ENCODE measurements at regions not wholly inside any gene's neighbourhood (a gene's known extent, or its start where the extent isn't known, plus 50 kb on each side); places are given as distances from the start of the nearest gene placed in this dataset.

DNA sequence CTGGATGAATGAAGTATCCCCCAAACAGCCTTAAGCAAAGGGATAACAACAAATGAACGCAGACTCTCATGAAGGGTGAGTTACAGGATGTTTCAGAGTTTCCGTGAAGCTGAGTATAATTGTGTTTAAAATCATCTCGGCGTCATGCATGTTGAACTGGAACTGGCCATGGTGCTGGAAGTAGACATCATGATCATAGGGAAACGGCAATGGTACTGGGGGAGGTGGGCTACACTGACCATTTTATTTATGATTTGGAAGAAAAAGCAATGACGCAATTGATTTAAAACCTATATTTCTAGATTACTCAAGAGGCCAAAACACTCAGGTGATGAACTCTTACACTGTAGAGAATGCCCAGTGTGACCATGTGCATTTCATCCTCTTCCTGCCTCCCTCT is 387.9 kb upstream of the MYT1L start:
- no peak for DNase-seq
- peaks cover 9% of the 10 kb centered on the region for H3K9me3 ChIP-seq
- intact Hi-C loops (cut with DNase I, micrococcal nuclease), result no loop called here
- no peak overlapping the region for H3K4me3 ChIP-seq
- no peak for TF ChIP-seq CTCF (IDR thresholded peaks at IDR 0.05)
- no peak for ATAC-seq
- H3K4me1 ChIP-seq (ENCODE audit: low read depth), result no peaks in the 10 kb centered on the region
- no peaks in the 10 kb centered on the region for H3K36me3 ChIP-seq (ENCODE audit: low read depth)

- no peak for TF ChIP-seq CTCF (IDR thresholded peaks at IDR 0.05)
- Histone ChIP-seq H3K9me3 (peaks cover 6% of the 10 kb centered on the region), H3K4me3 (no peak overlapping the region), H3K4me1 (ENCODE audit: low read depth) (no peaks in the 10 kb centered on the region), H3K36me3 (ENCODE audit: low read depth) (no peaks in the 10 kb centered on the region)
- DNase-seq (no peak), ATAC-seq (no peak)
- intact Hi-C loops (cut with DNase I, micrococcal nuclease), result no loop called here
Measured at GRCh38 chr2:2717406-2717805, 386.3 kb upstream of the MYT1L start.

GRCh38 chr2:2716771-2717170 is 385.7 kb upstream of the MYT1L start:
- intact Hi-C loops (cut with DNase I, micrococcal nuclease), result no loop called here
- peaks cover 2% of the 10 kb centered on the region for H3K9me3 ChIP-seq
- ATAC-seq, result no peak
- H3K4me3 ChIP-seq, result no peak overlapping the region
- no peak for TF ChIP-seq CTCF (IDR thresholded peaks at IDR 0.05)
- H3K36me3 ChIP-seq (ENCODE audit: low read depth), result no peaks in the 10 kb centered on the region
- DNase-seq, result no peak
- H3K4me1 ChIP-seq (ENCODE audit: low read depth), result no peaks in the 10 kb centered on the region

GRCh38 chr2:2715036-2715818 is 384.2 kb upstream of the MYT1L start:
- TF ChIP-seq CTCF (IDR thresholded peaks at IDR 0.05), result no peak
- Histone ChIP-seq H3K9me3 (no peaks in the 10 kb centered on the region), H3K4me3 (no peak overlapping the region), H3K36me3 (ENCODE audit: low read depth) (no peaks in the 10 kb centered on the region), H3K4me1 (ENCODE audit: low read depth) (no peaks in the 10 kb centered on the region)
- ATAC-seq (no peak), DNase-seq (no peak)
- intact Hi-C loops (cut with DNase I, micrococcal nuclease), result no loop called here

DNA sequence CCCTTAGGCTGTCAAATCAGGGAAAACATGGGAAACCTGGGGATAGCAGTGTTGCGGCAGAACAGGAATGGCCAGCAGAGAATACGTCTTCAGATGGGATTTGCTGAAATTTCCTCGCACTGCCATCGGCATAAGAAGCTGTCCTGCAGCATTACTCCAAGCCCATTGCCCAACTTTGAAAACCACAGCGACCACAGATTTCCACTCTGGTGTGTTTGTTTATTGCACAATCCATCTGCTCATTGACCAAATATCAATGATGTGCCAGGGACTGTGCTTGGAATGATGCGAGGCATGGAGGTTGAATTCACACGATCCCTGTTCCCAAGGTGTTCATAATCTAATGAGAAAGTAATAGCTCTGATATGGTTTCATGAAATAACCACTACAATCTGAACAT is 383.3 kb upstream of the MYT1L start:
- intact Hi-C loops (cut with DNase I, micrococcal nuclease), result no loop called here
- H3K4me3 ChIP-seq, result no peak overlapping the region
- no peaks in the 10 kb centered on the region for H3K4me1 ChIP-seq (ENCODE audit: low read depth)
- no peak for ATAC-seq
- no peaks in the 10 kb centered on the region for H3K9me3 ChIP-seq
- no peak for TF ChIP-seq CTCF (IDR thresholded peaks at IDR 0.05)
- no peaks in the 10 kb centered on the region for H3K36me3 ChIP-seq (ENCODE audit: low read depth)
- no peak for DNase-seq

GRCh38 chr2:2709431-2709770 is 378.3 kb upstream of the MYT1L start:
- intact Hi-C loops (cut with DNase I, micrococcal nuclease), result no loop called here
- H3K4me3 ChIP-seq, result no peak overlapping the region
- no peak for TF ChIP-seq CTCF (IDR thresholded peaks at IDR 0.05)
- no peaks in the 10 kb centered on the region for H3K4me1 ChIP-seq (ENCODE audit: low read depth)
- ATAC-seq, result no peak
- no peaks in the 10 kb centered on the region for H3K36me3 ChIP-seq (ENCODE audit: low read depth)
- DNase-seq, result no peak
- H3K9me3 ChIP-seq, result no peaks in the 10 kb centered on the region

Data from mucosa of descending colon (tissue), 3 donors.